Urothelium cell line (cell line): ENCODE measurements at regions not wholly inside any gene's neighbourhood (a gene's known extent, or its start where the extent isn't known, plus 50 kb on each side); places are given as distances from the start of the nearest gene placed in this dataset.
"Not testable (repeated sequence)": the region's sequence is repeated elsewhere in the genome, so short reads cannot be mapped to it uniquely, and the experiment has no call there.

Source experiments
- DNase-seq: peaks from one replicate; pipeline ENCODE4 v3.0.0; 2011; ENCODE audit warnings: low spot score, mixed read lengths
- FAIRE-seq: peaks from 2 replicates; lab custom pipeline; 2011; peaks lifted over from hg19 to GRCh38; lab: Jason Lieb, UNC

GRCh38 chr20:22732751-22733150 is 148.4 kb upstream of the FOXA2 start:
- FAIRE-seq: peak; percentile 84
- no peak for DNase-seq

GRCh38 chr20:22734946-22735647 is 150.7 kb upstream of the FOXA2 start:
- not testable (repeated sequence) for DNase-seq, FAIRE-seq

- DNase-seq (no peak), FAIRE-seq (no peak)
These were observed 156.5 kb upstream of the FOXA2 start for GRCh38 chr20:22740829-22741228.

GRCh38 chr20:22744341-22745193 is 160.2 kb upstream of the FOXA2 start:
- no peak for DNase-seq
- FAIRE-seq: no peak

- no peak for FAIRE-seq
- no peak for DNase-seq
These were observed 160.8 kb upstream of the FOXA2 start for GRCh38 chr20:22745194-22745500.

GRCh38 chr20:22746957-22747356 is 162.6 kb upstream of the FOXA2 start:
- FAIRE-seq: no peak
- DNase-seq: no peak

GRCh38 chr20:22752324-22752723 is 168.0 kb upstream of the FOXA2 start:
- DNase-seq (no peak), FAIRE-seq (no peak)

- DNase-seq: no peak
- no peak for FAIRE-seq
These were observed 173.2 kb upstream of the FOXA2 start for GRCh38 chr20:22757424-22758183.

GRCh38 chr20:22758815-22759214 is 174.4 kb upstream of the FOXA2 start:
- FAIRE-seq: no peak

GRCh38 chr20:22762576-22763256 is 178.3 kb upstream of the FOXA2 start:
- peak; percentile 39 for DNase-seq
- no peak for FAIRE-seq

More at GRCh38 chr20:22758815-22759214, 174.4 kb upstream of the FOXA2 start:
- DNase-seq: no peak

- DNase-seq (peak; percentile 80), FAIRE-seq (no peak)
These were observed 179.0 kb upstream of the FOXA2 start for GRCh38 chr20:22763257-22763906.

- no peak for FAIRE-seq
These were observed 184.2 kb upstream of the FOXA2 start for GRCh38 chr20:22768266-22769178.

GRCh38 chr20:22770241-22770800 is 185.9 kb upstream of the FOXA2 start:
- no peak for DNase-seq
- FAIRE-seq: no peak

More at GRCh38 chr20:22768266-22769178, 184.2 kb upstream of the FOXA2 start:
- no peak for DNase-seq

- FAIRE-seq (peak; percentile 20), DNase-seq (peak; percentile 65)
These were observed 187.3 kb upstream of the FOXA2 start for GRCh38 chr20:22771706-22772105.

GRCh38 chr20:22773344-22773743 is 189.0 kb upstream of the FOXA2 start:
- FAIRE-seq (no peak), DNase-seq (no peak)

- DNase-seq (no peak), FAIRE-seq (peak; percentile 67)
These were observed 190.9 kb upstream of the FOXA2 start for GRCh38 chr20:22775256-22775655.

GRCh38 chr20:22775671-22776139 is 191.3 kb upstream of the FOXA2 start:
- DNase-seq (peak; percentile 84), FAIRE-seq (no peak)

- DNase-seq (no peak), FAIRE-seq (peak; percentile 77)
These were observed 192.0 kb upstream of the FOXA2 start for GRCh38 chr20:22776369-22776768.

GRCh38 chr20:22779878-22780277 is 195.5 kb upstream of the FOXA2 start:
- FAIRE-seq: no peak
- DNase-seq: no peak
